ENCODE measurements at regions not wholly inside any gene's neighbourhood (a gene's known extent, or its start where the extent isn't known, plus 50 kb on each side); places are given as distances from the start of the nearest gene placed in this dataset.

DNA sequence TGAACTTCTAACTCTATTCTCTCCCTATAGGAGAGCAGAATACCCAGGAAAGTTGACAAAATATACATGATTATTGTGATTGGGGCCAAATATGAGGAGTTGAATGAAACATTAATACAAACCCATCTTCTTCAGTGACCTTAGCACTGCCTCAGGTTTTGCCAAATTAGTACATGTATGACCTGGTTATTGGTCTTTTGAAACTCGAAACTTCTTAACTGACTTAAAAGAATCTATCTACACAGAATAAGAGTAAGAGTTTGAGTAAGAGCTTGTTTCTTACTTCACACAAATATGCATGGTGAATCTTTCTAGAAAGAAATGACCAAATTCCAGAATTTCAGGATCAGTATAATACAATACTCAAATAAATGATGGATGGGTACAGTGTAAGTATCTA lies 213.0 kb upstream of the GK2 start:
- TF ChIP-seq, protein P1, sequence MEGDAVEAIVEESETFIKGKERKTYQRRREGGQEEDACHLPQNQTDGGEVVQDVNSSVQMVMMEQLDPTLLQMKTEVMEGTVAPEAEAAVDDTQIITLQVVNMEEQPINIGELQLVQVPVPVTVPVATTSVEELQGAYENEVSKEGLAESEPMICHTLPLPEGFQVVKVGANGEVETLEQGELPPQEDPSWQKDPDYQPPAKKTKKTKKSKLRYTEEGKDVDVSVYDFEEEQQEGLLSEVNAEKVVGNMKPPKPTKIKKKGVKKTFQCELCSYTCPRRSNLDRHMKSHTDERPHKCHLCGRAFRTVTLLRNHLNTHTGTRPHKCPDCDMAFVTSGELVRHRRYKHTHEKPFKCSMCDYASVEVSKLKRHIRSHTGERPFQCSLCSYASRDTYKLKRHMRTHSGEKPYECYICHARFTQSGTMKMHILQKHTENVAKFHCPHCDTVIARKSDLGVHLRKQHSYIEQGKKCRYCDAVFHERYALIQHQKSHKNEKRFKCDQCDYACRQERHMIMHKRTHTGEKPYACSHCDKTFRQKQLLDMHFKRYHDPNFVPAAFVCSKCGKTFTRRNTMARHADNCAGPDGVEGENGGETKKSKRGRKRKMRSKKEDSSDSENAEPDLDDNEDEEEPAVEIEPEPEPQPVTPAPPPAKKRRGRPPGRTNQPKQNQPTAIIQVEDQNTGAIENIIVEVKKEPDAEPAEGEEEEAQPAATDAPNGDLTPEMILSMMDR (IDR thresholded peaks at IDR 0.05) = no peak
- no peak for TF ChIP-seq POLR2A (IDR thresholded peaks at IDR 0.05)
